HUES48 (cell line): ENCODE measurements at regions not wholly inside any gene's neighbourhood (a gene's known extent, or its start where the extent isn't known, plus 50 kb on each side); places are given as distances from the start of the nearest gene placed in this dataset.

ENCODE experiments used
- H3K27ac ChIP-seq: one replicate; pipeline ENCODE4 v1.7.0; 2013; ENCODE audit warnings: low read depth, low read length, inconsistent platforms
- H3K27me3 ChIP-seq: 2 replicates; pipeline ENCODE4 v1.6.1; 2013; ENCODE audit warnings: mild to moderate bottlenecking, low read length; ENCODE audit not compliant: control insufficient read depth, insufficient read depth
- H3K36me3 ChIP-seq: 2 replicates; pipeline ENCODE4 v1.6.1; 2013; ENCODE audit warnings: low read length; ENCODE audit not compliant: control insufficient read depth, insufficient read depth
- H3K4me1 ChIP-seq: 2 replicates; pipeline ENCODE4 v1.6.1; 2013; ENCODE audit warnings: mild to moderate bottlenecking, low read length; ENCODE audit not compliant: control insufficient read depth, insufficient read depth
- H3K4me3 ChIP-seq: 2 replicates; pipeline ENCODE4 v1.5.1; 2013; ENCODE audit warnings: mild to moderate bottlenecking, low read depth, low read length
- H3K9ac ChIP-seq: 2 replicates; pipeline ENCODE4 v1.6.1; 2013; ENCODE audit warnings: mild to moderate bottlenecking, low read depth, low read length, moderate library complexity
- H3K9me3 ChIP-seq: 2 replicates; pipeline ENCODE4 v1.6.1; 2013; ENCODE audit warnings: low read length; ENCODE audit not compliant: control insufficient read depth, insufficient read depth

GRCh38 chr7:118777308-118777707 is 552.8 kb downstream of the ANKRD7 start:
- Histone ChIP-seq H3K9ac (no peak overlapping the region), H3K9me3 (no peaks in the 10 kb centered on the region), H3K27me3 (no peaks in the 10 kb centered on the region), H3K4me1 (peaks cover 5% of the 10 kb centered on the region; the same call in 1 of the 2 replicates), H3K36me3 (no peaks in the 10 kb centered on the region), H3K4me3 (no peak overlapping the region), H3K27ac (no peak overlapping the region)

GRCh38 chr7:118792682-118793081 is 568.2 kb downstream of the ANKRD7 start:
- Histone ChIP-seq H3K27ac (no peak overlapping the region), H3K36me3 (no peaks in the 10 kb centered on the region), H3K27me3 (no peaks in the 10 kb centered on the region), H3K4me1 (peaks cover 10% of the 10 kb centered on the region), H3K9ac (no peak overlapping the region), H3K9me3 (no peaks in the 10 kb centered on the region), H3K4me3 (no peak overlapping the region)

GRCh38 chr7:118793582-118793981 is 569.1 kb downstream of the ANKRD7 start:
- Histone ChIP-seq H3K27ac (no peak overlapping the region), H3K9ac (no peak overlapping the region), H3K4me3 (no peak overlapping the region), H3K27me3 (no peaks in the 10 kb centered on the region), H3K36me3 (no peaks in the 10 kb centered on the region), H3K4me1 (peaks cover under 1% of the 10 kb centered on the region), H3K9me3 (no peaks in the 10 kb centered on the region)

- H3K9me3 ChIP-seq = no peaks in the 10 kb centered on the region
- H3K27ac ChIP-seq = no peak overlapping the region
- no peaks in the 10 kb centered on the region for H3K27me3 ChIP-seq
- H3K36me3 ChIP-seq = no peaks in the 10 kb centered on the region
- no peaks in the 10 kb centered on the region; the same call in 1 of the 2 replicates for H3K4me1 ChIP-seq
- H3K4me3 ChIP-seq = no peak overlapping the region
- H3K9ac ChIP-seq = no peak overlapping the region
These were observed 569.9 kb downstream of the ANKRD7 start for GRCh38 chr7:118794419-118794818.

GRCh38 chr7:118801366-118801765 is 576.9 kb downstream of the ANKRD7 start:
- no peak overlapping the region for H3K4me3 ChIP-seq

GRCh38 chr7:118802726-118803125 is 578.2 kb downstream of the ANKRD7 start:
- Histone ChIP-seq H3K9me3 (no peaks in the 10 kb centered on the region), H3K36me3 (no peaks in the 10 kb centered on the region), H3K4me3 (no peak overlapping the region), H3K4me1 (no peaks in the 10 kb centered on the region), H3K27me3 (no peaks in the 10 kb centered on the region), H3K9ac (no peak overlapping the region), H3K27ac (no peak overlapping the region)

More at GRCh38 chr7:118801366-118801765, 576.9 kb downstream of the ANKRD7 start:
- H3K9me3 ChIP-seq = no peaks in the 10 kb centered on the region
- no peaks in the 10 kb centered on the region for H3K36me3 ChIP-seq
- no peak overlapping the region for H3K27ac ChIP-seq
- no peak overlapping the region for H3K9ac ChIP-seq
- no peaks in the 10 kb centered on the region for H3K4me1 ChIP-seq
- no peaks in the 10 kb centered on the region for H3K27me3 ChIP-seq

GRCh38 chr7:118826246-118826645 is 601.7 kb downstream of the ANKRD7 start:
- H3K27ac ChIP-seq = no peak overlapping the region
- no peak overlapping the region for H3K4me3 ChIP-seq
- H3K4me1 ChIP-seq = 0 out of 2 replicates have a peak, but pooled peaks cover 4% of the 10 kb centered on the region
- H3K27me3 ChIP-seq = no peaks in the 10 kb centered on the region
- no peaks in the 10 kb centered on the region for H3K9me3 ChIP-seq
- H3K36me3 ChIP-seq = no peaks in the 10 kb centered on the region
- H3K9ac ChIP-seq = no peak overlapping the region

- Histone ChIP-seq H3K4me3 (no peak overlapping the region), H3K4me1 (no peaks in the 10 kb centered on the region), H3K27ac (no peak overlapping the region), H3K27me3 (no peaks in the 10 kb centered on the region), H3K36me3 (no peaks in the 10 kb centered on the region), H3K9me3 (no peaks in the 10 kb centered on the region), H3K9ac (no peak overlapping the region)
These were observed 612.4 kb downstream of the ANKRD7 start for GRCh38 chr7:118836933-118837332.

- H3K4me1 ChIP-seq = no peaks in the 10 kb centered on the region
- H3K36me3 ChIP-seq = no peaks in the 10 kb centered on the region
- H3K4me3 ChIP-seq = no peak overlapping the region
- H3K9ac ChIP-seq = no peak overlapping the region
- H3K9me3 ChIP-seq = no peaks in the 10 kb centered on the region
- H3K27ac ChIP-seq = no peak overlapping the region
- no peaks in the 10 kb centered on the region for H3K27me3 ChIP-seq
These were observed 615.0 kb downstream of the ANKRD7 start for GRCh38 chr7:118839515-118839914.

GRCh38 chr7:118843456-118843855 is 619.0 kb downstream of the ANKRD7 start:
- no peak overlapping the region for H3K27ac ChIP-seq

GRCh38 chr7:118844748-118845147 is 620.2 kb downstream of the ANKRD7 start:
- no peaks in the 10 kb centered on the region for H3K27me3 ChIP-seq
- H3K9ac ChIP-seq = no peak overlapping the region
- H3K27ac ChIP-seq = no peak overlapping the region
- no peaks in the 10 kb centered on the region for H3K9me3 ChIP-seq
- H3K4me3 ChIP-seq = no peak overlapping the region
- no peaks in the 10 kb centered on the region for H3K36me3 ChIP-seq
- H3K4me1 ChIP-seq = no peaks in the 10 kb centered on the region

More at GRCh38 chr7:118843456-118843855, 619.0 kb downstream of the ANKRD7 start:
- Histone ChIP-seq H3K27me3 (no peaks in the 10 kb centered on the region), H3K4me1 (no peaks in the 10 kb centered on the region), H3K4me3 (no peak overlapping the region), H3K36me3 (no peaks in the 10 kb centered on the region), H3K9ac (no peak overlapping the region), H3K9me3 (no peaks in the 10 kb centered on the region)

- no peak overlapping the region for H3K4me3 ChIP-seq
- no peak overlapping the region for H3K9ac ChIP-seq
- H3K9me3 ChIP-seq = no peaks in the 10 kb centered on the region
- no peaks in the 10 kb centered on the region for H3K36me3 ChIP-seq
- no peaks in the 10 kb centered on the region for H3K27me3 ChIP-seq
- H3K4me1 ChIP-seq = no peaks in the 10 kb centered on the region
- H3K27ac ChIP-seq = no peak overlapping the region
These were observed 621.3 kb downstream of the ANKRD7 start for GRCh38 chr7:118845791-118846190.
